ENCODE measurements at regions not wholly inside any gene's neighbourhood (a gene's known extent, or its start where the extent isn't known, plus 50 kb on each side); places are given as distances from the start of the nearest gene placed in this dataset.

DNA sequence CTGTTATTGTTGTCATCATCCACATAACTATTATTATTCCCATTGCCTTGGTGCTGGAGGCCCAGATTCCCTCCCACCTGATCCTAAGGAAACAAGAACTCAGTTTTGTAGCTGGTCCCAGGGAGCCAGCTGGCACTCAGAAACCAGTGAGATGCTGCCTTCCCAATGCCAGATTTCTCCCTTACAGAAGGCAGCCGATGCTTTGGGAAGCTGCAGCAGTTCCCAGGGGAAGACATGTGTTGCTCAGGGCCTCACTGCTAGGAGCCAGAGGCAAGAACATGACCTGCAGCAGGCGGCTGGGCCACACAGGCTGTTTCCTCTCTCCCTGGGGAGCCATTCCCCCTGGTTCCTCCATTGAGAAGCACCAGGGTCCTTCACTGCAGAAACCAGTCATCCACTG lies 59.9 kb upstream of the GRIN2A start:
- TF ChIP-seq, protein P1, sequence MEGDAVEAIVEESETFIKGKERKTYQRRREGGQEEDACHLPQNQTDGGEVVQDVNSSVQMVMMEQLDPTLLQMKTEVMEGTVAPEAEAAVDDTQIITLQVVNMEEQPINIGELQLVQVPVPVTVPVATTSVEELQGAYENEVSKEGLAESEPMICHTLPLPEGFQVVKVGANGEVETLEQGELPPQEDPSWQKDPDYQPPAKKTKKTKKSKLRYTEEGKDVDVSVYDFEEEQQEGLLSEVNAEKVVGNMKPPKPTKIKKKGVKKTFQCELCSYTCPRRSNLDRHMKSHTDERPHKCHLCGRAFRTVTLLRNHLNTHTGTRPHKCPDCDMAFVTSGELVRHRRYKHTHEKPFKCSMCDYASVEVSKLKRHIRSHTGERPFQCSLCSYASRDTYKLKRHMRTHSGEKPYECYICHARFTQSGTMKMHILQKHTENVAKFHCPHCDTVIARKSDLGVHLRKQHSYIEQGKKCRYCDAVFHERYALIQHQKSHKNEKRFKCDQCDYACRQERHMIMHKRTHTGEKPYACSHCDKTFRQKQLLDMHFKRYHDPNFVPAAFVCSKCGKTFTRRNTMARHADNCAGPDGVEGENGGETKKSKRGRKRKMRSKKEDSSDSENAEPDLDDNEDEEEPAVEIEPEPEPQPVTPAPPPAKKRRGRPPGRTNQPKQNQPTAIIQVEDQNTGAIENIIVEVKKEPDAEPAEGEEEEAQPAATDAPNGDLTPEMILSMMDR (conservative IDR thresholded peaks at IDR 0.05; ENCODE audit: low read length) = no peak
- TF ChIP-seq EZH2phosphoT487 (IDR thresholded peaks at IDR 0.05; ENCODE audit: borderline replicate concordance, low read depth, low read length) = no peak

Measured in OCI-LY7 (cell line).